Islet precursor cell (in vitro differentiated cells): ENCODE measurements at regions not wholly inside any gene's neighbourhood (a gene's known extent, or its start where the extent isn't known, plus 50 kb on each side); places are given as distances from the start of the nearest gene placed in this dataset.
"Not testable (repeated sequence)": the region's sequence is repeated elsewhere in the genome, so short reads cannot be mapped to it uniquely, and the experiment has no call there.

Experiments
- DNase-seq: peaks from one replicate; pipeline ENCODE4 v3.0.0-alpha.2; 2018

GRCh38 chr9:110029429-110029955 lies 178.5 kb downstream of the C9orf152 start:
- DNase-seq = no peak

- no peak for DNase-seq
These were observed 177.9 kb downstream of the C9orf152 start for GRCh38 chr9:110029956-110030480.

DNA sequence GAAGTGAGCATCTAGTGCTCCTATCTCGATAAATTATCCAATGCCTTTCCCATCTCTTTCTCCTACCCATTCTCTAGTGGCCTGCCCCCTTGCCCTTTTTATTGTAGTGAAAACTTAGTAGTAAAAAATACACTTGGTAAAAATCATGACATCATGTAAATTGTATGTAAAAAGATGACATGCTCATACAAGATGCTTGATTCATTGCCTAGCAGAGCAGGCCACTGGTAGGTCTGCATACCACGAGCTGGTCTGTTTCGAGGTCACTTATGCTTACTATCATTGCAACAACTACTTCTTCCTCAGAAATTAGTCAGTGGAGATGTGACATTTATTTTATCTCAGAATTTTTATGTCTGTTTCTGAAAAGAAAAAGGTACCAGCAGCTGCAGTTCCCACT lies 177.3 kb downstream of the C9orf152 start:
- no peak for DNase-seq

GRCh38 chr9:110031511-110032173 lies 176.3 kb downstream of the C9orf152 start:
- DNase-seq = no peak

DNA sequence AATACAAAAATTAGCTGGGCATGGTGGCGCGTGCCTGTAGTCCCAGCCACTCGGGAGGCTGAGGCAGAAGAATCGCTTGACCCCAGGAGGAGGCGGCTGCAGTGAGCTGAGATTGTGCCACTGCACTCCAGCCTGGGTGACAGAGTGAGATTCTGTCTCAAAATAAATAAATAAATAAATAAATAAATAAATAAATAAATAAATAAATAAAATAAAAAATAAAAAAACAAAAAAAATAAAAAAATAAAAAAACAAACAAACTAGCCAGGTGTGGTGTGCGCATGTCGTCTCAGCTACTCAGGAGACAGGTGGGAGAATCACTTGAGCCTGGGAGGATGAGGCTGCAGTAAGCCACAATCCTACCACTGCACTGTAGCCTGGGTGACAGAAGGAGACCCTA lies 175.4 kb downstream of the C9orf152 start:
- not testable (repeated sequence) for DNase-seq

GRCh38 chr9:110033869-110034268 lies 174.1 kb downstream of the C9orf152 start:
- peak; percentile 75 for DNase-seq

DNA sequence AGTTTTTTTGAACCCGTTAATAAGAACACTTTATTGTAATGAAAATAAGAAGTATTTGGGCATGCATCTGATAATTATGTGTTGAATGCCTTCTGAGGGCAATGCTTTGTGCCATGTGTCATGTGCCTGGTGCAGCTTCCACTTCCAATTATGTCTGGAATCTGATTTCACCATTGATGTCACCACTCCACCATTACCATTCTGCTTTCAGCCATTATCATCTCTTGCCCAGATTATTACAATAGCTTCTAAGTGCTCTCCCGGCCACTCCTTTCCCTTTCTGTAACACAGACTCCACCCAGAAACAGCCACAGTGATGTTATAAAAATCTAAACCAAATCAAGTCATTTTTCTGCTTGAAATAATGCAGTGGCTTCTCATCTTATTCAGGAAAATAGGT lies 171.7 kb downstream of the C9orf152 start:
- no peak for DNase-seq

DNA sequence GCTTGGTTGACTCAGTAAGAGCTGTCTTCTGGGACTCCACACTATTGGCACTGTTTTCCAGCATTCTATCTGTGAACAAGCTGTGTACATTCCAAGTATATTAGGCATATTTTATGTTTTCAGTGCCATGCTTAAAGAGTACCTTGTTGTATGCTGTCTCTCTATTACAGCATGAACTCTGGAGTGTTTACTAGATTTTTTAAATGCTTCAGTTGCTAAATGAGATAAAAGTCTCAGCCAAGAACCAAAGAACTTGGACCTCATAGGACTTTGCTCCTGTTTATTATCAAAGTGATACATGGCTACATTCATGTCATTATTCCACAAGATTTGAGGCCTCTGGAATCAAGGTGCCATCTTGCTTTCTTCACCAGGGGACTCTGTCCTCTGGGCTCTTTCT lies 167.2 kb downstream of the C9orf152 start:
- DNase-seq = no peak

- DNase-seq = no peak
These were observed 166.5 kb downstream of the C9orf152 start for GRCh38 chr9:110041452-110041851.

DNA sequence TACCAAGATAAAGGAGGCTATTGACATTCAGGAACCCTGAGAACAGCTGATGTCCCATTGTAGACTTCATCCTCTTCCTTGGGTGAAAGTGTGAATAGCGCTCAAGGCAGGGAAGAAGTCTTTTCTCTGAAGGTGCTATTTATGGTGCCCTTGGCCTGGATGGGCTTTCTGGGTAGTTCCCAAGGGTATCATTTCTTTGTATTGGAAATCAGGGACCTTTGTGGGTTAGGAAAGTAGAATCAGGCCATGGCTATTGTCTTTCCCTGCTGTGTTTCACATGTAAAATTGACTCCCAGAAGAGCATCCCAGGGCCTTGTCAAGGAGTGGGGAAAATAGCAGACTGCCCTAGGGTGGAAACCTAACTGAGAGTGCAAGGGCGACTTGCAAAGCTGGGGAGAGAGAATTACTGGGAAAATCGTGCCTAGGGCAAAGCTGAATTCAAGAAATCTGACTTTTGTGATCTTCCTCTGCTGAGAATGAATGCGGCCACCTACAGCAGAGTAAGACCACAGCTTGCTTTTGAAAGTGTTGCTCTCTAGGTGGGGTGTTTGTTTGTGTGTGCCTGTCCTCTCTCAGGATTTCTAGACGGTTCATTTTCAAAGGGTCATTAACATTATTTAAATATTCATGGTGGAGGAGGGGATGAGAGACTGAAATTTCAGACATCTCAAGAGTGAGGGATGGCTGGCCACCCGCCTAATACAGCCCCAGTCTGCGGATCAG lies 160.6 kb downstream of the C9orf152 start:
- peak; percentile 57 for DNase-seq

DNA sequence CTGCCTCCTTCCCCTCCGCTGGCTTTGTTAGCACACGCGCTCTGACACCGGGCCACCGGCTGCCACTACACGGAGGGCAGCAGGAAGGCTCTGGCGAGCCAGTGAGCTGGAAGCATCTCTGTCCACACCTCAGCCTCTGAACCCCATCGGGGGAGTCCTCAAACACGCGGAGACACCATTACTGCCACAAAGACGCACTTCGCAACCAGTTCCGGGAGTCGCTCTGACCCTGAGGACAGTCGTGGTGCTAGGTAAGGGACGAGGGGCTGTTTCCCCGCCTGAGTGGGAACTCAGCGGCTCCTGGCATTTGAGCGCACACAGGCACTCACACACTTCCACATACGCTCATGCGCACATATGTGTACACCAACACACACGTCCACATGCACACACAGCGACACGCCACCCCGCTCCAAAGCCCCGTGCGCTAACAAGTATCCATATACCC lies 160.0 kb downstream of the C9orf152 start:
- peak; percentile 72 for DNase-seq

GRCh38 chr9:110048403-110048975 lies 159.5 kb downstream of the C9orf152 start:
- peak; percentile 90 for DNase-seq

- peak; percentile 69 for DNase-seq
These were observed 158.8 kb downstream of the C9orf152 start for GRCh38 chr9:110048976-110049698.

GRCh38 chr9:110049699-110050450 lies 158.1 kb downstream of the C9orf152 start:
- peak; percentile 68 for DNase-seq

DNA sequence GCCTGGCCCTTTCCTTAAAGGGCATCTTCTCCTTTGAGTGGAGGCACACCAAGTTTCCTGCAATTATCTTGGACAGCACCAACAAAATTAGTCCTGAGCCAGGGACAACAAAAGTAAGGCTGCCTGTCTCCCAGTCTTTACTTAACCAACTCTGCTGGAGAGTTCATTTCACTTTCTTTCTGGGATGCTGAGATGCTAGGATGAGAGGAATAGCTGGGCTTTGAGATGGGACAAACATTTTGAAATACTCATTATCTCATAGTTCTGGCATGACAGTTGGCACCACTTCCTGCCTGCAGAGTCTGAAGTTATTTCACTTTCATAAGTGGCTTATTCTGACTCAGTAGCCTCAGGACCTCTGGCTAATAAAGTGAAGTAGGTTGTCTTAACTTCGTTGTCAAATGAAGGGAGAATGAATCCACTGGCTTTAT lies 157.0 kb downstream of the C9orf152 start:
- DNase-seq = no peak

DNA sequence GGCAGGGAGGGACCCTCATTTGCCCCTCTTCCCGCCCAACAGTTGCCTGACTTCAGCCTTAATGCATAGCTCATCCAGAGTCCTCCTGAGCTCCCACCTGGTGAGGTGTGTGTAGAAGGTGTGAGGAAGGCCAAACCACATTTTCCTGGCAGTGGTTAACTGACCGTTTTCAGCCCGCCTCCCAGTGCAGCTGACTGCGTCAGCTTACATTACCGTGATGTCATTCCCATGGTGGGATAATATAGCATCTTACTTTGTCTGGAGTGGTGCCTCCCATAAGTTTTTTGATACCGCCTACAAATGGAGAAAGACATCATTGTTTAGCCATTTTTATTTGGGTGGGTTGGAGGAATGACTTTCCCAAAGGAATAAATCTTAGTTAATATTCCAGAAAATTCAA lies 151.9 kb downstream of the C9orf152 start:
- no peak for DNase-seq

DNA sequence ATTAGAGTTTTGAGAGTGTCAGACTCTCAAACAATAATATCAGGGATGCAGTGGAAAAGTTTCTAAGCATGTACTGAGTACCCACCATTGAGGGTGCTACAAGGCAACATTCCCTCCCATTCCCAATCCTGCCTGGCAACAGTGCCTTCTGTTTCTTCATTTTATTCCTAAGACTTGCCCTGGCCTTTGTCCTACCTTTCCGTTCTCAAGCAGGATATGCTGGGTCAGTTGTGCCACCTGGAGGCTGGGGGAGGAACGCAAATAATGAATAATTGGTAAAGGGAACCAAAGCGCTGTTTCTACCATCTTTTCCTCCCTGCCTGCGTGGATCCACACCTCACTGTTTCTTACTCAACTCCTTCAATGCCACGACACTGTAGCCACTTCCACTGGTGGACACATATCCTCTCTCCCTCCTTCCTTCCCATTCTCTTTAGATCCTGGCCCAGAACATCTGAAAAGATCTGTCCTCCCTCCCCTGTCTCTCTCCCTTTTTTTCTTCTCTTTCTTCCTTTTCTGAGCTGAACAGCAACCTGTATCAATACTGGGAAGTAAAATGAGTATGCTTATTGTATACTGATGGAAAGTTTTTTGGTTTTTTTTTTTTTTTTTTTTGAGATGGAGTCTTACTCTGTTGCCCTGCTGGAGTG lies 149.5 kb downstream of the C9orf152 start:
- peak; percentile 84 for DNase-seq

DNA sequence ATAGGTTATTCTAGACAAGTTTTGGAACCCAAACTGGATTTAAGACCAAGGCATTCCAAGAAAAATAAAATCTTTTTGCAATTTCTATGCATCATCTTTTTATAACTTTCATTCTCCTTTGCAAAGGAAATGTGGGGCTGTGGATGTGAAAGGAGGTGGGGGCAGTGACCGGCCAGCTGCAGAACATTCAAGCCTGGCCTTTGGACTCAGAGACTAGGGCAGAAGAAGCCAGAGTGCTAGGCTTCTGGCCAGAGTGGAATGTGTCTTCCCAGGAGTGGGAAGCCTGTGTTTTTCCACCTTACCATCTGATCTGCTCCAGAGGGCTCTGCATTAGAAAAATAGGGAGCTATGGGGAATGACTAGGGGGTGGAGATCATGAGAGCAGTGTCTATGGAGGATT lies 148.5 kb downstream of the C9orf152 start:
- no peak for DNase-seq

GRCh38 chr9:110064803-110065202 lies 143.2 kb downstream of the C9orf152 start:
- DNase-seq = no peak

DNA sequence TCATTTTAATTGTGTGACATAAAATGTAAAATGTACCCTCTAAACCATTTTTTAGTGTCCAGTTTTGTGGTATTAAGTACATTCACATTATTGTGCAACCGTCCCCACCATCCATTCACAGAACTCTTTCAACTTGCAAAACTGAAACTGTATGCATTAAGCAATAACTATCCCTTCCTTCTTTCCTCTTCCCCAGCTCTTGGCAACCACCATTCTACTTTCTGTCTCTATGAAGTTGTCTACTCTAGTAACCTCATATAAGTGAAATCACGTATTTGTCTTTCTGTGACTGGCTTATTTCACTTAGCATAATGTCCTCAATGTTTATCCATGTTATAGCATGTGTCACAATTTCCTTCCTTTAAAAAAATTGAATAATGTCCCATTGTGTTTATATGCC lies 142.4 kb downstream of the C9orf152 start:
- DNase-seq = no peak

GRCh38 chr9:110066929-110067716 lies 140.8 kb downstream of the C9orf152 start:
- no peak for DNase-seq
